ENCODE measurements at regions not wholly inside any gene's neighbourhood (a gene's known extent, or its start where the extent isn't known, plus 50 kb on each side); places are given as distances from the start of the nearest gene placed in this dataset.

DNA sequence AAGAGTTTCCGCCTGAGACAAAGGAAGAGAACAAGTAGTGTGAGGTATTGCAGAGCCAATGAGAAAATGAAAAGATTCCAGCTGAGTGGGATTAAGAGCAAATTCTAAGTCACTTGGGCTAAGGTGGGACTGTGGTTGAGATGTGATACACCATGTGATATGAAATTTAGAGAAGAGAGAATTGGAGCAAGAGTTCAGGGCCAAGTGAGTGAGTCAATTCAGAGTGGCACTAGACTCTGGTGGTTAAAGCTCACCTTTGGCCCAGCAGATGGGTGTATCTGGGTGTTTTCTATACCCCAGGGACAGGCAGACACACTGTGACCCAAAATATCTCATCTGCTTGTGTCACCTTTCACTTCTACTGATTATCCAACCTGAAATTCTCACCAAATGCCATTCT is 368.1 kb downstream of the KCNN2 start:
- H3K36me3 ChIP-seq (ENCODE audit: control insufficient read depth in 1 of 2, insufficient read depth in 2 of 2, low read length in 2 of 2): no peaks in the 10 kb centered on the region
- no peaks in the 10 kb centered on the region for H3K9me2 ChIP-seq (ENCODE audit: insufficient read depth)
- no peak overlapping the region for H2AFZ ChIP-seq (ENCODE audit: low read depth, low read length, poor library complexity, severe bottlenecking)
- no peaks in the 10 kb centered on the region for H3K9me3 ChIP-seq (ENCODE audit: control insufficient read depth in 1 of 2, insufficient read depth in 1 of 2, low read depth in 1 of 2, low read length in 2 of 2)
- ATAC-seq: no peak
- no peak for TF ChIP-seq ZNF274 (IDR thresholded peaks at IDR 0.05; ENCODE audit: low read depth, low read length)
- TF ChIP-seq CTCF (IDR thresholded peaks at IDR 0.05 in 2 of 3, conservative IDR thresholded peaks at IDR 0.05 in 1 of 3; ENCODE audit: borderline replicate concordance in 1 of 3, insufficient read depth in 1 of 3, low read depth in 2 of 3, low read length in 2 of 3): no peak
- no peak for TF ChIP-seq TCF7L2 (IDR thresholded peaks at IDR 0.05; ENCODE audit: borderline replicate concordance, extremely low read depth, insufficient read depth, insufficient read length)
- no peak for TF ChIP-seq ZFX (IDR thresholded peaks at IDR 0.05)
- TF ChIP-seq, protein P1, sequence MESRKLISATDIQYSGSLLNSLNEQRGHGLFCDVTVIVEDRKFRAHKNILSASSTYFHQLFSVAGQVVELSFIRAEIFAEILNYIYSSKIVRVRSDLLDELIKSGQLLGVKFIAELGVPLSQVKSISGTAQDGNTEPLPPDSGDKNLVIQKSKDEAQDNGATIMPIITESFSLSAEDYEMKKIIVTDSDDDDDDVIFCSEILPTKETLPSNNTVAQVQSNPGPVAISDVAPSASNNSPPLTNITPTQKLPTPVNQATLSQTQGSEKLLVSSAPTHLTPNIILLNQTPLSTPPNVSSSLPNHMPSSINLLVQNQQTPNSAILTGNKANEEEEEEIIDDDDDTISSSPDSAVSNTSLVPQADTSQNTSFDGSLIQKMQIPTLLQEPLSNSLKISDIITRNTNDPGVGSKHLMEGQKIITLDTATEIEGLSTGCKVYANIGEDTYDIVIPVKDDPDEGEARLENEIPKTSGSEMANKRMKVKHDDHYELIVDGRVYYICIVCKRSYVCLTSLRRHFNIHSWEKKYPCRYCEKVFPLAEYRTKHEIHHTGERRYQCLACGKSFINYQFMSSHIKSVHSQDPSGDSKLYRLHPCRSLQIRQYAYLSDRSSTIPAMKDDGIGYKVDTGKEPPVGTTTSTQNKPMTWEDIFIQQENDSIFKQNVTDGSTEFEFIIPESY (IDR thresholded peaks at IDR 0.05; ENCODE audit: extremely low read depth, insufficient replicate concordance, low read length): no peak
- no peak for TF ChIP-seq YY1 (IDR thresholded peaks at IDR 0.05; ENCODE audit: extremely low read depth, insufficient replicate concordance, low read depth, low read length)
- TF ChIP-seq, protein P2, sequence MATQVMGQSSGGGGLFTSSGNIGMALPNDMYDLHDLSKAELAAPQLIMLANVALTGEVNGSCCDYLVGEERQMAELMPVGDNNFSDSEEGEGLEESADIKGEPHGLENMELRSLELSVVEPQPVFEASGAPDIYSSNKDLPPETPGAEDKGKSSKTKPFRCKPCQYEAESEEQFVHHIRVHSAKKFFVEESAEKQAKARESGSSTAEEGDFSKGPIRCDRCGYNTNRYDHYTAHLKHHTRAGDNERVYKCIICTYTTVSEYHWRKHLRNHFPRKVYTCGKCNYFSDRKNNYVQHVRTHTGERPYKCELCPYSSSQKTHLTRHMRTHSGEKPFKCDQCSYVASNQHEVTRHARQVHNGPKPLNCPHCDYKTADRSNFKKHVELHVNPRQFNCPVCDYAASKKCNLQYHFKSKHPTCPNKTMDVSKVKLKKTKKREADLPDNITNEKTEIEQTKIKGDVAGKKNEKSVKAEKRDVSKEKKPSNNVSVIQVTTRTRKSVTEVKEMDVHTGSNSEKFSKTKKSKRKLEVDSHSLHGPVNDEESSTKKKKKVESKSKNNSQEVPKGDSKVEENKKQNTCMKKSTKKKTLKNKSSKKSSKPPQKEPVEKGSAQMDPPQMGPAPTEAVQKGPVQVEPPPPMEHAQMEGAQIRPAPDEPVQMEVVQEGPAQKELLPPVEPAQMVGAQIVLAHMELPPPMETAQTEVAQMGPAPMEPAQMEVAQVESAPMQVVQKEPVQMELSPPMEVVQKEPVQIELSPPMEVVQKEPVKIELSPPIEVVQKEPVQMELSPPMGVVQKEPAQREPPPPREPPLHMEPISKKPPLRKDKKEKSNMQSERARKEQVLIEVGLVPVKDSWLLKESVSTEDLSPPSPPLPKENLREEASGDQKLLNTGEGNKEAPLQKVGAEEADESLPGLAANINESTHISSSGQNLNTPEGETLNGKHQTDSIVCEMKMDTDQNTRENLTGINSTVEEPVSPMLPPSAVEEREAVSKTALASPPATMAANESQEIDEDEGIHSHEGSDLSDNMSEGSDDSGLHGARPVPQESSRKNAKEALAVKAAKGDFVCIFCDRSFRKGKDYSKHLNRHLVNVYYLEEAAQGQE (IDR thresholded peaks at IDR 0.05; ENCODE audit: low read depth): no peak
- no peak for TF ChIP-seq EZH2 (IDR thresholded peaks at IDR 0.05)
- TF ChIP-seq POLR2A (IDR thresholded peaks at IDR 0.05; ENCODE audit: borderline replicate concordance, extremely low read depth, insufficient read depth, insufficient read length): no peak
- no peak for TF ChIP-seq FOSL1 (IDR thresholded peaks at IDR 0.05; ENCODE audit: low read depth)
- TF ChIP-seq EZH2phosphoT487 (IDR thresholded peaks at IDR 0.05; ENCODE audit: borderline replicate concordance): no peak
- TF ChIP-seq SP1 (IDR thresholded peaks at IDR 0.05; ENCODE audit: low read depth): no peak
- TF ChIP-seq POLR2AphosphoS5 (IDR thresholded peaks at IDR 0.05; ENCODE audit: low read depth, low read length): no peak
- TF ChIP-seq RAD21 (IDR thresholded peaks at IDR 0.05; ENCODE audit: low read depth): no peak
- TF ChIP-seq ATF3 (IDR thresholded peaks at IDR 0.05): no peak
- no peaks in the 10 kb centered on the region for H3K4me1 ChIP-seq (ENCODE audit: control insufficient read depth in 1 of 2, insufficient read depth in 2 of 2, low read length in 2 of 2)
- ChIA-PET RAD21 (ENCODE audit: low non-redundant PET in 1 of 2, low total read pairs in 2 of 2, uncharacterized antibody in 2 of 2, unreplicated experiment in 2 of 2) (no interaction called here), CTCF (no interaction called here), POLR2A (no interaction called here)
- H4K20me1 ChIP-seq (ENCODE audit: insufficient read depth): no peaks in the 10 kb centered on the region
- no peak overlapping the region for H3K9ac ChIP-seq (ENCODE audit: low read length)
- H3K79me2 ChIP-seq (ENCODE audit: insufficient read depth, low read length): no peaks in the 10 kb centered on the region
- no TSS peak for BruUV-seq (replicated peaks)
- H3K4me2 ChIP-seq (ENCODE audit: low read length): no peak overlapping the region
- no peaks in the 10 kb centered on the region for H3K27me3 ChIP-seq (ENCODE audit: insufficient read depth, low read length)
- DNase-seq (ENCODE audit: low read depth, low spot score): no peak
- no peak overlapping the region for H3K4me3 ChIP-seq (replicated peaks in 1 of 2; ENCODE audit: low read depth in 1 of 2, low read length in 2 of 2)
- H3K27ac ChIP-seq (ENCODE audit: low read depth, low read length): no peak overlapping the region
- intact Hi-C loops (cut with micrococcal nuclease): no loop called here
